ENCODE measurements at regions not wholly inside any gene's neighbourhood (a gene's known extent, or its start where the extent isn't known, plus 50 kb on each side); places are given as distances from the start of the nearest gene placed in this dataset.

DNA sequence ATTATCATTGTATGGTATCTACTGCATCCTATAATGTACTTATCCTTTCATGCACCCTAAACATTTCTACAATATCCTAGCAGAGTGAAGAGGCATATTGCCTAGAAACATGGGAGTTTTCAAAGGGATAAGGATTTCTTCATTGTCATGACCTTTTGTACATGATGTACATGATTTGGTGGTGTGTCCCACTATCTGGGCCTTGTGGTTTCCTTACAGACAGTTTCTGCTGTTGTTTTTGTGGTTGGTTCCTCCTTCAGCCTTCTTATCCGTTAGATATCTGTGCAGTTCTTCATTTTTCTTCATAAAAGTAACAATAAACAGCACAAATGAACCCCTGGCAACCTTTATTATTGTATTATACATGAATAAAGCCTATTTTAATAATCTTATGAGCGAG lies 70.4 kb upstream of the BACH1 start:
- H3K36me3 ChIP-seq = no peaks in the 10 kb centered on the region
- no peaks in the 10 kb centered on the region for H3K27me3 ChIP-seq
- no peaks in the 10 kb centered on the region for H3K9me3 ChIP-seq
- WGBS (ENCODE audit: insufficient coverage, low coverage, low lambda C conversion rate, missing lambda C conversion rate) = 74% methylated on average over 2 of the region's 2 CpGs
- intact Hi-C loops (cut with DNase I) = no loop called here
- no peak for TF ChIP-seq POLR2A (IDR thresholded peaks at IDR 0.05)
- no peak overlapping the region for H3K4me3 ChIP-seq
- H3K27ac ChIP-seq = no peak overlapping the region
- H3K4me1 ChIP-seq = no peaks in the 10 kb centered on the region
- DNase-seq = no peak
- ATAC-seq = no peak

DNA sequence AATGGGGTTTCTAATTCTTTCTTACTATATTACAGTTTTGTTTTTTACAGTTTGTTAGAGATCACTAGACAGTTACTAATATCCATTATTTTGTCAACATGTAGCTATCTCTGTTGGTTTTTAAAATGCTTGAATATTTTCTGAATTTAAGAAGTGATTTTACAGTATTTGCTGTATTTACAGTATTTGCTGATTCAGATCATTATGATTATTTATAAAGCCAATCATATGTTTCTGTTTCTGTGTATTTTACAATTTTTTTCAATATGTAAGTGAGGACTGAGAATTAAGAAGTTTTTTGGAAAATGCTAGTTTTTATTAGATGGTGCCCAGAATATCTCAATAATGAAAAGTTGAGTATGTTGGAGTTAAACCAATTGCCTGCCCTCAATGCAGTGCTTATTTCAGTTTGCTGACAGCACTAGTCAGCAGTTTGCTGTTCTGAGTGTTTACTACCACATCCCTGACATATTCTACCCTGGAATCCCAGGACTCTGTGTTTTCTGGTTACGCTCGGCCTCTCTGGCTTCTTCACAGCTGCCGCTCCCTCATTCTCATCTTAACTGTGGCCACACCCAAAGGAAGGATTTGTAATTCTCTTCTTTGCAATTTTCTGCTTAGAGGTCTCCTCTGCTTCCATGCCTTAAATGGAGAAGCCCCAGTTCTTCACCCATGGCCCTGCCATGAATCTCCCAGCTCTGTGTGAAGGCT lies 68.0 kb upstream of the BACH1 start:
- Histone ChIP-seq H3K27me3 (no peaks in the 10 kb centered on the region), H3K4me3 (no peak overlapping the region), H3K4me1 (no peaks in the 10 kb centered on the region), H3K27ac (no peak overlapping the region), H3K9me3 (no peaks in the 10 kb centered on the region), H3K36me3 (no peaks in the 10 kb centered on the region)
- ATAC-seq (no peak), DNase-seq (no peak)
- intact Hi-C loops (cut with DNase I) = no loop called here
- 83% methylated on average over 3 of the region's 3 CpGs for whole genome bisulfite sequencing (ENCODE audit: insufficient coverage, low coverage, low lambda C conversion rate, missing lambda C conversion rate)
- TF ChIP-seq, protein P1, sequence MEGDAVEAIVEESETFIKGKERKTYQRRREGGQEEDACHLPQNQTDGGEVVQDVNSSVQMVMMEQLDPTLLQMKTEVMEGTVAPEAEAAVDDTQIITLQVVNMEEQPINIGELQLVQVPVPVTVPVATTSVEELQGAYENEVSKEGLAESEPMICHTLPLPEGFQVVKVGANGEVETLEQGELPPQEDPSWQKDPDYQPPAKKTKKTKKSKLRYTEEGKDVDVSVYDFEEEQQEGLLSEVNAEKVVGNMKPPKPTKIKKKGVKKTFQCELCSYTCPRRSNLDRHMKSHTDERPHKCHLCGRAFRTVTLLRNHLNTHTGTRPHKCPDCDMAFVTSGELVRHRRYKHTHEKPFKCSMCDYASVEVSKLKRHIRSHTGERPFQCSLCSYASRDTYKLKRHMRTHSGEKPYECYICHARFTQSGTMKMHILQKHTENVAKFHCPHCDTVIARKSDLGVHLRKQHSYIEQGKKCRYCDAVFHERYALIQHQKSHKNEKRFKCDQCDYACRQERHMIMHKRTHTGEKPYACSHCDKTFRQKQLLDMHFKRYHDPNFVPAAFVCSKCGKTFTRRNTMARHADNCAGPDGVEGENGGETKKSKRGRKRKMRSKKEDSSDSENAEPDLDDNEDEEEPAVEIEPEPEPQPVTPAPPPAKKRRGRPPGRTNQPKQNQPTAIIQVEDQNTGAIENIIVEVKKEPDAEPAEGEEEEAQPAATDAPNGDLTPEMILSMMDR (IDR thresholded peaks at IDR 0.05) = no peak
- no peak for TF ChIP-seq POLR2A (IDR thresholded peaks at IDR 0.05)

DNA sequence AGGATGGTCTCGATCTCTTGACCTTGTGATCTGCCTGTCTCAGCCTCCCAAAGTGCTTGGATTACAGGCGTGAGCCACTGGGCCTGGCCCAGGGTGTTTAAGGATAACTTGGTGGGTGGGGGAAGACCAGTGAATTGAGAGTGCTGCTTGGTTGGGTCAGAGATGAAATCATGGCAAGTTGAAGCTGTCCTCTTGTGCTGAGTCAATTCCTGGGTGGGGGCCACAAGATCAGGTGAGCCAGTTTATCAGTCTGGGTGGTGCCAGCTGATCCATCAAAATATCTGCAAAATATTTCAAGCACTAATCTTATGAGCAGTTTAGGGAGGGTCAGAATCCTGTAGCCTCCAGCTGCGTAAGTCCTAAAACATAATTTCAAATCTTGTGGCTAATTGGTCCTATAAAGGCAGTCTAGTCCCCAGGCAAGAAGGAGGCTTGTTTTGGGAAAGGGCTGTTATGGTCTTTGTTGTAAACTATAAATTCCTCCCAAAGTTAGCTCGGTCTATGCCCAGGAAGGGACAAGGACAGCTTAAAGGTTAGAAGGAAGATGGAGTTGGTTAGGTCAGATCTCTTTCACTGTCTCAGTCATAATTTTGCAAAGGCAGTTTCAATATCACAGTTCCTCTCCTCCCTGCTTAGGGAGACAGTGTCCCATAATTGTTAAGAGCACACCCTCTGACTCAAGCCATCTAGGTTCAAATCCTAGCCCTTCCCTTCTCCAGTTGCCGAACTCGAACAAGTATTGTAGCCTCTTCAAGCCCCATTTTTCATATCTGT lies 66.8 kb upstream of the BACH1 start:
- Histone ChIP-seq H3K27me3 (no peaks in the 10 kb centered on the region), H3K4me1 (no peaks in the 10 kb centered on the region), H3K36me3 (no peaks in the 10 kb centered on the region), H3K27ac (no peak overlapping the region), H3K9me3 (no peaks in the 10 kb centered on the region), H3K4me3 (no peak overlapping the region)
- ATAC-seq (no peak), DNase-seq (no peak)
- TF ChIP-seq, protein P1 (IDR thresholded peaks at IDR 0.05) = no peak
- no peak for TF ChIP-seq POLR2A (IDR thresholded peaks at IDR 0.05)
- intact Hi-C loops (cut with DNase I) = no loop called here
- WGBS (ENCODE audit: insufficient coverage, low coverage, low lambda C conversion rate, missing lambda C conversion rate) = 91% methylated on average over 5 of the region's 6 CpGs

DNA sequence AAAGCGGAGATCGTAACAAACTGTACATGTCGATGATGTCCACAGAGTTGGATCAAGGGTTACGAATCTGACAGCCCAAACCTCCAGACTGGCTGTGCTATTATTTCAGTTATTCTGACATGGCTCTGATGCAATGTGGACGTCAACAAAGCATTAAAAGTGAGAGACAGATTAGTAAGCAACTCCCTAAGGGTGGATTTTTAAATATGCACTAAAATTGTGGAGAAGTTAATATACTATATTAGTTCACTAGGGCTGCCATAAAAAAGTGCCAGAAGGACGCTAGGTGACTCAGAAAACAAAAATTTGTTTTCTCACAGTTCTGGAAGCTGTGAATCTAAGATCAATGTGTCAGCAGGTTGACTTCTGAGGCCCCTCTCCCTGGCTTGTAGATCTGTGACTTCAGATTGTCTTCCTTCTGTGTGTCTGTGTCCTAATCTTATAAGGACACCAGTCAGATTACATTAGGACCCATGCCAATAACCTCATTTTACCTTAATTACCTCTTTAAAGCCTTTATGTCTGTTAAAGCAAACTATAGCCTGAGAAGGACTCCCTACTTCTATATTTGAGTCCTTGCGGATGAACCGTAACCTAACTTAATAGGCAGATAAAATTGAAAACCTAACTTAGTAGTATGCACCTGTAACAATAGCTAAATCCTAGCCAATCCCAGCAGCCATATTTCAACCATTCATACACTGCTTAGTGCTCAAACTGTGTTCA lies 66.0 kb upstream of the BACH1 start:
- ATAC-seq (no peak), DNase-seq (no peak)
- no peak overlapping the region for H3K4me3 ChIP-seq
- H3K27me3 ChIP-seq = no peaks in the 10 kb centered on the region
- H3K9me3 ChIP-seq = no peaks in the 10 kb centered on the region
- no peak for TF ChIP-seq POLR2A (IDR thresholded peaks at IDR 0.05)
- TF ChIP-seq, protein P1 (IDR thresholded peaks at IDR 0.05) = no peak
- 82% methylated on average over 8 of the region's 8 CpGs for WGBS (ENCODE audit: insufficient coverage, low coverage, low lambda C conversion rate, missing lambda C conversion rate)
- no peak overlapping the region for H3K27ac ChIP-seq
- intact Hi-C loops (cut with DNase I) = no loop called here
- H3K4me1 ChIP-seq = peaks cover 0 to 7% (median 0%) of the 10 kb centered on the region in 4 donors
- H3K36me3 ChIP-seq = no peaks in the 10 kb centered on the region

DNA sequence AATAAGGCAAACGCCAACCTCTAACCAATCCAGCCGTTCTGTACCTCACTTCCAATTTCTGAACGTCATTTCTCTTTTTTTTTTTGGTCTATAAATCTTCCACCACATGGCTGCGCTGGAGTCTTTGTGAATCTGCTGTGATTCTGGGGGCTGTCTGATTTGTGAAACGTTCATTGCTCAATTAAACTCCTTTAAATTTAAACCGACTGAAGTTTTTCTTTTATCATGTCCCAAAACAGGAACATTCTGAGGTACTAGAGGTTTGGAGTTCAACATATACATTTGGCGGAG lies 65.5 kb upstream of the BACH1 start:
- peak in 1 of 4 donors; percentile 16 for ATAC-seq
- 52% methylated on average over 7 of the region's 7 CpGs for WGBS (ENCODE audit: insufficient coverage, low coverage, low lambda C conversion rate, missing lambda C conversion rate)
- intact Hi-C loops (cut with DNase I) = no loop called here

More for the DNA sequence above, 65.5 kb upstream of the BACH1 start:
- no peak for DNase-seq
- H3K27me3 ChIP-seq = no peaks in the 10 kb centered on the region
- TF ChIP-seq, protein P1 (IDR thresholded peaks at IDR 0.05) = peak in 1 of 4 donors; percentile 5
- TF ChIP-seq POLR2A (IDR thresholded peaks at IDR 0.05) = no peak
- no peaks in the 10 kb centered on the region for H3K9me3 ChIP-seq
- no peaks in the 10 kb centered on the region for H3K36me3 ChIP-seq
- H3K4me3 ChIP-seq = no peak overlapping the region
- peaks cover 0 to 12% (median 3%) of the 10 kb centered on the region in 4 donors for H3K4me1 ChIP-seq
- no peak overlapping the region for H3K27ac ChIP-seq

Data from right lobe of liver (tissue), 6 donors.